ENCODE measurements at regions not wholly inside any gene's neighbourhood (a gene's known extent, or its start where the extent isn't known, plus 50 kb on each side); places are given as distances from the start of the nearest gene placed in this dataset.

- no peak for TF ChIP-seq FOXO1 (CRISPR knock-in tag; IDR thresholded peaks at IDR 0.05)
- no peak for TF ChIP-seq MAX (IDR thresholded peaks at IDR 0.05)
- no peak for TF ChIP-seq EZH2 (conservative IDR thresholded peaks at IDR 0.05; ENCODE audit: low read depth, low read length)
- TF ChIP-seq CREB1 (IDR thresholded peaks at IDR 0.05), result no peak
- TF ChIP-seq CREB1 (CRISPR knock-in tag; IDR thresholded peaks at IDR 0.05), result no peak
- no peak for TF ChIP-seq ARNT2 (CRISPR knock-in tag; IDR thresholded peaks at IDR 0.05; ENCODE audit: low read depth)
- no peak for TF ChIP-seq POLR2AphosphoS5 (IDR thresholded peaks at IDR 0.05; ENCODE audit: low read depth, low read length)
- TF ChIP-seq ZNF484 (CRISPR knock-in tag; IDR thresholded peaks at IDR 0.05; ENCODE audit: borderline replicate concordance, low read depth), result no peak
- no peak for TF ChIP-seq ZNF10 (CRISPR knock-in tag; IDR thresholded peaks at IDR 0.05; ENCODE audit: borderline replicate concordance, low read depth)
- no peak for TF ChIP-seq CTCF (CRISPR knock-in tag; IDR thresholded peaks at IDR 0.05)
- TF ChIP-seq CEBPB (IDR thresholded peaks at IDR 0.05; ENCODE audit: borderline replicate concordance, low read depth, low read length), result no peak
- no peak for TF ChIP-seq AFF4 (CRISPR knock-in tag; IDR thresholded peaks at IDR 0.05)
- TF ChIP-seq MAZ (IDR thresholded peaks at IDR 0.05; ENCODE audit: borderline replicate concordance, low read depth, low read length), result no peak
- no peak for TF ChIP-seq MAZ (CRISPR knock-in tag; IDR thresholded peaks at IDR 0.05; ENCODE audit: low read depth)
- TF ChIP-seq ZNF275 (CRISPR knock-in tag; IDR thresholded peaks at IDR 0.05; ENCODE audit: borderline replicate concordance), result no peak
These were observed 66.4 kb downstream of the ZNF503 start for GRCh38 chr10:75335191-75335590.

Measured in HepG2 (cell line).